ENCODE measurements at regions not wholly inside any gene's neighbourhood (a gene's known extent, or its start where the extent isn't known, plus 50 kb on each side); places are given as distances from the start of the nearest gene placed in this dataset.

GRCh38 chr4:31239886-31240285, 519.7 kb downstream of the PCDH7 start:
- TF ChIP-seq ZNF274 (IDR thresholded peaks at IDR 0.05; ENCODE audit: low read depth, low read length) (no peak), YY1 (IDR thresholded peaks at IDR 0.05; ENCODE audit: insufficient read depth, insufficient read length) (no peak), SUZ12 (IDR thresholded peaks at IDR 0.05; ENCODE audit: extremely low read depth, insufficient read depth, insufficient read length) (no peak)

Measured in NT2/D1 (cell line).